LNCaP clone FGC (cell line): ENCODE measurements at regions not wholly inside any gene's neighbourhood (a gene's known extent, or its start where the extent isn't known, plus 50 kb on each side); places are given as distances from the start of the nearest gene placed in this dataset.

Source experiments
- DNase-seq: peaks from one replicate; pipeline ENCODE4 v3.0.0-alpha.2; 2011; ENCODE audit warnings: low read depth
- H3K4me3 ChIP-seq: 2 replicates; pipeline ENCODE4 v1.5.1; 2011; ENCODE audit warnings: mild to moderate bottlenecking, low read depth, low read length, control low read depth
- CTCF ChIP-seq: IDR thresholded peaks from 2 replicates; pipeline ENCODE4 v1.5.1; 2012; ENCODE audit warnings: mild to moderate bottlenecking; ENCODE audit not compliant: control insufficient read depth, insufficient read depth; ENCODE audit errors: extremely low read depth

GRCh38 chr12:23210573-23210972 lies 585.6 kb downstream of the ETNK1 start:
- no peak for DNase-seq
- no peak overlapping the region for H3K4me3 ChIP-seq
- TF ChIP-seq CTCF: no peak

DNA sequence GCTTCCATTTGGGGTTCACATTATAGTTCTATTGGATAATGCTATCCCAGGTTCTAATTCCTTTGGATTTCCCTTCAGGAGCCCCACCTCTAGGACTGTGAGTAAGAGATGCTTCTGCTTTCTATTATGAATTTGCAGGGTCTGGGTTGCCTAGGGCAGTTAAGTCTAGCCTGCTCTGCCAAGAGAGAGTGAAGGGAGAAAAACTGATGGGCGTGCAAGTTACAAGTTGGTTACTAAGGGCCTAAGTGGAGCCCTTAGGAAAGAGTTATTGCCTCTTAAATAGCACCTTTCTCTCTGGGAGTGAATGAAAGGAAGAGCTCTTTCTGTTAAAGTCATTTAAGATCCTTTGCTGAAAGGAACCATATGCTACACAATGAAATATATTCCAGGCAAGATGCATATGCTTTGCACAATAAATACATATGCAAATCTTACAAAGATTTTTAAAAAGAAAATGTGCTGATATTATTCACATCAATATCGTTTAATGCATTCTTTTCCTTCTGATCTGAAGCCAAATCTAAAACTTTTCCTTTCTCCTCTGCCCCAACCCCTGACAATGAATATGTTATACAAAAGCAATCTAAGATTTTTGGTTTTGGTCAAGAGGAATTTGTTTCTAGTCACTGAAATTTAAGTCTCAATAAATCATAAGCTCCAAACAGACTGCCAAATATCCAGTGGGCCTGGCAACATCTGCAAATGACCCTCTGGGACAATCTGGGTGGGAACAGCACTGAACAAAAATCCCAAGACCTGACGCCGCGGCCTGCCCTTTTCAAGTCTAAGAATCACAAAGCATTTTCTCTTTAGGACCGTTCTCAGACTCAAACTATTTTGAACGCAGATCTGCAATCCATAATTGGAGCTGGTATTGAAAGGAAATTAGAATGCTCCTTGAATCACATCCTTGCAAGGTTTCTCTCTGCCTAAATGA lies 586.7 kb downstream of the ETNK1 start:
- TF ChIP-seq CTCF: no peak
- H3K4me3 ChIP-seq: no peak overlapping the region
- no peak for DNase-seq

DNA sequence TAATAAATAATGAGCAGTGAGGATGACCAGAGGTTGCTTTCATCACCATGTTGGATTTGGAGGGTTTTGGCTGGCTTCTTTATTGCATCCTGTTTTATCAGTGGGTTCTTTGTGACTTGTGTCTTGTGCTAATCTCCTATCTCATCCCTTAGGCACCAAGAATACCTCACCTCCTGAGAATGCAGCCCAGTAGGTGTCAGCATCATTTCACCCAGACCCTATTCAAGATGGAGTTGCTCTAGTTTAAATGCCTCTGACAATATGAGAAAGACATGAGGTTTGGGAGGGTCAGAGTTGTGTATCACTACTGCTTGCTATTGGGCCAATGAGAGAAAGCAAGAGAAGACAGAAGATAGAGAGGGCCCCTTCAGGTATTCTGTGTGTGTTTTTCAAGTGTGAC lies 592.2 kb downstream of the ETNK1 start:
- no peak for DNase-seq
- no peak overlapping the region for H3K4me3 ChIP-seq
- no peak for TF ChIP-seq CTCF

GRCh38 chr12:23217667-23218066 lies 592.7 kb downstream of the ETNK1 start:
- no peak overlapping the region for H3K4me3 ChIP-seq
- no peak for DNase-seq
- no peak for TF ChIP-seq CTCF

- peak; percentile 17 for DNase-seq
- peak; percentile 73 for TF ChIP-seq CTCF
- no peak overlapping the region for H3K4me3 ChIP-seq
These were observed 596.1 kb downstream of the ETNK1 start for GRCh38 chr12:23221066-23221465.

- no peak for TF ChIP-seq CTCF
- no peak for DNase-seq
- no peak overlapping the region for H3K4me3 ChIP-seq
These were observed 597.0 kb downstream of the ETNK1 start for GRCh38 chr12:23221926-23222325.

- no peak for TF ChIP-seq CTCF
- DNase-seq: no peak
- no peak overlapping the region for H3K4me3 ChIP-seq
These were observed 597.8 kb downstream of the ETNK1 start for GRCh38 chr12:23222801-23223200.
